A673 (cell line): ENCODE measurements at regions not wholly inside any gene's neighbourhood (a gene's known extent, or its start where the extent isn't known, plus 50 kb on each side); places are given as distances from the start of the nearest gene placed in this dataset.

ENCODE experiments used
- BruUV-seq: library from RNA; stranded (reverse); fragments of 400-500 nt; replicated peaks from 2 replicates; lab custom pipeline; 2021; lab: Mats Ljungman, UMichigan
- CTCF ChIA-PET: fragments of 300-600 bp; sonication (Branson Sonifier 250); formaldehyde crosslinking; loops from one replicate; lab custom pipeline; 2022; ENCODE audit warnings: antibody characterized with exemption; lab: Charles Lee
- POLR2A ChIA-PET: fragments of 300-600 bp; sonication (Branson Sonifier 250); formaldehyde crosslinking; loops from one replicate; lab custom pipeline; 2022; ENCODE audit warnings: antibody characterized with exemption; ENCODE audit not compliant: low non-redundant PET; lab: Charles Lee
- DNase-seq: peaks from one replicate; pipeline ENCODE4 v3.0.0-alpha.2; 2015; ENCODE audit warnings: low spot score
- H3K27ac ChIP-seq: fragments of 200-600 bp; sonication (generic); 2 replicates; pipeline ENCODE4 v1.5.1; 2016; ENCODE audit warnings: mixed run types, low read depth, mild to moderate bottlenecking, mixed read lengths, antibody characterized with exemption, low read length; ENCODE audit not compliant: poor library complexity, severe bottlenecking
- H3K27me3 ChIP-seq: fragments of 200-600 bp; sonication (generic); replicated peaks from 2 replicates; pipeline ENCODE4 v1.6.1; 2017; ENCODE audit warnings: mixed run types, low read depth, mild to moderate bottlenecking, mixed read lengths, antibody characterized with exemption, low read length; ENCODE audit not compliant: insufficient read depth, poor library complexity
- H3K36me3 ChIP-seq: fragments of 200-600 bp; sonication (generic); 2 replicates; pipeline ENCODE4 v1.6.1; 2016; ENCODE audit warnings: mixed run types, mild to moderate bottlenecking, mixed read lengths, antibody characterized with exemption, low read length; ENCODE audit not compliant: insufficient read depth, poor library complexity, severe bottlenecking
- H3K4me1 ChIP-seq: fragments of 200-600 bp; sonication (generic); 2 replicates; pipeline ENCODE4 v1.6.1; 2017; ENCODE audit warnings: mixed run types, mild to moderate bottlenecking, mixed read lengths, antibody characterized with exemption, low read length; ENCODE audit not compliant: insufficient read depth, poor library complexity, severe bottlenecking
- H3K4me3 ChIP-seq: fragments of 200-600 bp; sonication (generic); 2 replicates; pipeline ENCODE4 v1.5.1; 2016; ENCODE audit warnings: low read depth, mixed run types, mild to moderate bottlenecking, mixed read lengths, low read length; ENCODE audit not compliant: poor library complexity, severe bottlenecking
- H3K9me3 ChIP-seq: fragments of 200-600 bp; sonication (generic); 2 replicates; pipeline ENCODE4 v1.6.1; 2016; ENCODE audit warnings: mixed run types, low read depth, mild to moderate bottlenecking, mixed read lengths, antibody characterized with exemption, low read length; ENCODE audit not compliant: poor library complexity, severe bottlenecking
- EZH2 ChIP-seq: fragments of 200-600 bp; sonication (generic); IDR thresholded peaks from 2 replicates; pipeline ENCODE4 v1.6.1; 2017; ENCODE audit warnings: borderline replicate concordance, low read depth, mild to moderate bottlenecking, mixed read lengths, antibody characterized with exemption, low read length; ENCODE audit not compliant: poor library complexity, severe bottlenecking
- intact Hi-C: fragments of 100-400 bp; cut with micrococcal nuclease; formaldehyde crosslinking; loops from one replicate; pipeline ENCODE4 v1.10.0; 2022; ENCODE audit not compliant: unreplicated experiment
- TF ChIP-seq, protein P1 (sequence below): fragments of 300-800, 200-600 bp; sonication (generic); conservative IDR thresholded peaks from 2 replicates; pipeline ENCODE4 v1.5.1; 2017; ENCODE audit warnings: low read depth, mild to moderate bottlenecking, antibody characterized with exemption, low read length, moderate library complexity, mixed read lengths

DNA sequence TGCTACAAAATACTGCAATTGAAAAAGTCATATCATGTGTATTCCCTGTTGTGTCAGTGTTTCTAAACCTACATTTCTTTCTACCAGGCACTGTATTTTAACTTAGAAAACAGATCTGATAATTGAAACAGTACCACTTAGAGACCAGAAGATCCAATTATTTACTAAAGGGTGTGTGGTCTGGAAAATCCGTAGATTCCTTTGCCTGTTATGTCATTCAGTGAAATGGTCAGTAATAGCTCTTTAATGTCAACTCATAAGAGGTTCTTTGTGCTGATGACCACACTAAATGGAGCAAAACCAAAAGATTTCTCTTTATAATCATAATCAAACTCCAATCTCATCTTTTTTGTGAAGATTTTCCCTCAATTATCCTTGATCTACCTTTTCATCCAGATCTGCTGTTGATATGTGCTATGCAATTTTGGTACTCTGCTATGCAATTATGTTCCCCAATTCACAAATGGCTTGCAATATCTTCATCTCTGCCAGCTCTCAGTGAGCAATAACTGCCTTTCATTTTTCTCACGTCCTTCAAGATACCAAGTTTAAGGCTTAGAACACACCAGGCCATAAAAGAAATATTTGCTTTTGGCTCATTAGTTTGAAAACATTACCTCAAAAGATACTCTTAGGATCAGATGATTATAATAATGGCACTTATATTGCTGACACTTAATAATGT, 165.5 kb downstream of the MOXD1 start:
- no peak for DNase-seq
- Histone ChIP-seq H3K27me3 (peaks cover 25% of the 10 kb centered on the region), H3K4me3 (no peak overlapping the region), H3K27ac (no peak overlapping the region), H3K36me3 (no peaks in the 10 kb centered on the region), H3K4me1 (no peaks in the 10 kb centered on the region), H3K9me3 (no peaks in the 10 kb centered on the region)
- POLR2A ChIA-PET = no interaction called here
- intact Hi-C loops = no loop called here
- TF ChIP-seq, protein P1, sequence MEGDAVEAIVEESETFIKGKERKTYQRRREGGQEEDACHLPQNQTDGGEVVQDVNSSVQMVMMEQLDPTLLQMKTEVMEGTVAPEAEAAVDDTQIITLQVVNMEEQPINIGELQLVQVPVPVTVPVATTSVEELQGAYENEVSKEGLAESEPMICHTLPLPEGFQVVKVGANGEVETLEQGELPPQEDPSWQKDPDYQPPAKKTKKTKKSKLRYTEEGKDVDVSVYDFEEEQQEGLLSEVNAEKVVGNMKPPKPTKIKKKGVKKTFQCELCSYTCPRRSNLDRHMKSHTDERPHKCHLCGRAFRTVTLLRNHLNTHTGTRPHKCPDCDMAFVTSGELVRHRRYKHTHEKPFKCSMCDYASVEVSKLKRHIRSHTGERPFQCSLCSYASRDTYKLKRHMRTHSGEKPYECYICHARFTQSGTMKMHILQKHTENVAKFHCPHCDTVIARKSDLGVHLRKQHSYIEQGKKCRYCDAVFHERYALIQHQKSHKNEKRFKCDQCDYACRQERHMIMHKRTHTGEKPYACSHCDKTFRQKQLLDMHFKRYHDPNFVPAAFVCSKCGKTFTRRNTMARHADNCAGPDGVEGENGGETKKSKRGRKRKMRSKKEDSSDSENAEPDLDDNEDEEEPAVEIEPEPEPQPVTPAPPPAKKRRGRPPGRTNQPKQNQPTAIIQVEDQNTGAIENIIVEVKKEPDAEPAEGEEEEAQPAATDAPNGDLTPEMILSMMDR = no peak
- TF ChIP-seq EZH2 = no peak
- BruUV-seq = no TSS peak
- CTCF ChIA-PET = no interaction called here

DNA sequence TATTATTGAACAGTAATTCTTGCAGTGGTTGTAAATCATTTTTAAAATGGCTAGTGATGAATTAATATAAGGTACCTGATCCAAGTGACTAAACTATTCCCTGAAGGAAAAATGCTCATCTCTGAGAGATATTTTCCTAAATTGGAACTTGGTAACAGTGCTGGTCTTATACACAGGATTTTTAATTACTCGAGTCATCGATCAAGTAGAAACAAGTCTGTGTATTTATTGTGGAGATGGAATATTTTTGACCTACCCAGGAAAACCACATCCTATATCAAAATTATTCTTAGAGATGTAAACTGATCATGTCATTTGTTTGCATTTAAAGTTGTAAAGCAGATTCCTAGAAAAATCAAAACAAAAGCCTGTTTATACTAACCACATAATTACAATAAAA, 166.9 kb downstream of the MOXD1 start:
- ChIA-PET CTCF (interaction anchor here (1.1 kb wide), 1 partner anchor 46 kb away, joined by 3 read pairs; no protein-coding TSS in a partner anchor), POLR2A (no interaction called here)
- H3K9me3 ChIP-seq = no peaks in the 10 kb centered on the region
- no peak overlapping the region for H3K27ac ChIP-seq
- BruUV-seq = no TSS peak
- TF ChIP-seq, protein P1 = no peak
- TF ChIP-seq EZH2 = no peak
- H3K36me3 ChIP-seq = no peaks in the 10 kb centered on the region
- H3K4me3 ChIP-seq = no peak overlapping the region
- peaks cover 22% of the 10 kb centered on the region for H3K27me3 ChIP-seq
- H3K4me1 ChIP-seq = no peaks in the 10 kb centered on the region
- no peak for DNase-seq
- intact Hi-C loops = no loop called here

DNA sequence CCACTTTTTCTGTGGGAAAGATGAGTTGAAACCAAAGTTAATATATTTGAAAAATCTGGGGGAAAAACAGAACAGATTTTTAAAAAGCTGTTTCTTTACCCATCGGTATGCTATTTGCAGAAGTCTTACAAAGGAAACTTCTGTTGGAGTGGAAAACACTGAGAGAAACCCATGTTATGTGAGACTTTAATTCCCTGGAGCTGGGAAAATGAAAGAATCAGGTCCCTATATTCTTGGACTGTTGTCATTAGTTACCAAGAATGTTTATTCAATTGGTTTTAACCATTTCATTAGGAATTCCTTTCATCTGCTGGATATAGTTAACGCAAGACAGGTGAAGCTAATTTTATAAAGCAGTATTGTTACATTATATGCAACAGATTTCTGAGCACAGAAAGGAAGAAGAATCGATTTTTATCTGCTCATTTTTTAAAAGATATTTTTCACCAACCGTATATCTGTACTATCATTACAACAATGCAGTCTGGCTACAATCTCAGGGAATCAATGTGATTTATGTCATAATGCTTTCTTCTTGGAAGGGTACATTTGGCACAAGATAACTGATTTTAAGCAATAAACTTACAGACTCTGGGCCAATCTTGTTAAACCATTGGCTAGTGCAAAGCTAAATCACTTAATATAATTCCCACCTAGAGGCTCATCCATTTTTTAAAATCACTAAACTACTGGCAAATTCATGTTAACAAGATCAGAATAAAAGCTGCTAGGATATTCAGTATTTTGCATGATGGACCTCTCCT, 170.0 kb downstream of the MOXD1 start:
- no peak overlapping the region for H3K4me3 ChIP-seq
- H3K4me1 ChIP-seq = no peaks in the 10 kb centered on the region
- no peaks in the 10 kb centered on the region for H3K9me3 ChIP-seq
- no peaks in the 10 kb centered on the region for H3K36me3 ChIP-seq
- no peak for DNase-seq
- TF ChIP-seq, protein P1 = no peak
- no peak for TF ChIP-seq EZH2
- POLR2A ChIA-PET = interaction anchor here (0.6 kb wide), 2 partner anchors 16 to 499 kb away, joined by 3 to 9 read pairs; no protein-coding TSS in a partner anchor
- no TSS peak for BruUV-seq
- H3K27me3 ChIP-seq = peaks cover 6% of the 10 kb centered on the region
- H3K27ac ChIP-seq = no peak overlapping the region
- CTCF ChIA-PET = no interaction called here
- intact Hi-C loops = no loop called here
